Panc1 (cell line): ENCODE measurements at regions not wholly inside any gene's neighbourhood (a gene's known extent, or its start where the extent isn't known, plus 50 kb on each side); places are given as distances from the start of the nearest gene placed in this dataset.

Source experiments
- ATAC-seq: fragments of 200-7000 bp; cut with Tn5 transposase; 2 replicates; pipeline ENCODE4 v1.9.1; 2020; ENCODE audit warnings: mild to moderate bottlenecking, moderate library complexity
- BruUV-seq: library from RNA; stranded (reverse); fragments of 400-500 nt; replicated peaks from 2 replicates; lab custom pipeline; 2021; lab: Mats Ljungman, UMichigan
- CTCF ChIA-PET: fragments of 300-600 bp; sonication (Branson Sonifier 250); formaldehyde crosslinking; loops from one replicate; lab custom pipeline; 2022; ENCODE audit warnings: antibody characterized with exemption; lab: Charles Lee
- POLR2A ChIA-PET: fragments of 300-600 bp; sonication (Branson Sonifier 250); formaldehyde crosslinking; loops from one replicate; lab custom pipeline; 2022; ENCODE audit warnings: antibody characterized with exemption; lab: Charles Lee
- DNase-seq: peaks from one replicate; pipeline ENCODE4 v3.0.0-alpha.2; 2010; ENCODE audit warnings: low read depth, low spot score
- H3K27ac ChIP-seq: 2 replicates; pipeline ENCODE4 v1.5.1; 2011; ENCODE audit warnings: mild to moderate bottlenecking, low read length, inconsistent platforms
- H3K27me3 ChIP-seq: fragments of 200-500 bp; sonication (Bioruptor generic); 2 replicates; pipeline ENCODE4 v1.6.0; 2014; ENCODE audit warnings: low read length, inconsistent platforms; ENCODE audit not compliant: control insufficient read depth, insufficient read depth
- H3K36me3 ChIP-seq: fragments of 200-500 bp; sonication (Bioruptor generic); 2 replicates; pipeline ENCODE4 v1.5.1; 2014; ENCODE audit warnings: inconsistent platforms, mild to moderate bottlenecking, low read length, moderate library complexity; ENCODE audit not compliant: control insufficient read depth, insufficient read depth
- H3K4me1 ChIP-seq: 2 replicates; pipeline ENCODE4 v1.5.1; 2011; ENCODE audit warnings: inconsistent platforms, mild to moderate bottlenecking, low read length, moderate library complexity; ENCODE audit not compliant: control insufficient read depth, insufficient read depth
- H3K4me3 ChIP-seq, 2 experiments: 2 replicates each; pipeline ENCODE4 v1.5.1; 2011 to 2012; ENCODE audit warnings: low read depth in 2 of 2, low read length in 2 of 2, mild to moderate bottlenecking in 2 of 2, inconsistent platforms in 1 of 2, moderate library complexity in 1 of 2
- H3K9me3 ChIP-seq: fragments of 200-500 bp; sonication (Bioruptor generic); 2 replicates; pipeline ENCODE4 v1.5.1; 2014; ENCODE audit warnings: low read depth, mild to moderate bottlenecking, inconsistent platforms, low read length, moderate library complexity; ENCODE audit not compliant: control insufficient read depth, insufficient read depth
- CTCF ChIP-seq: fragments of 450-650 bp; IDR thresholded peaks from 2 replicates; pipeline ENCODE4 v1.5.1; 2017; ENCODE audit warnings: mild to moderate bottlenecking
- POLR2AphosphoS5 ChIP-seq: IDR thresholded peaks from 2 replicates; pipeline ENCODE4 v1.6.1; 2012; ENCODE audit warnings: mild to moderate bottlenecking, low read depth, low read length, moderate library complexity
- REST ChIP-seq, 2 experiments: IDR thresholded peaks; 2 replicates each; pipeline ENCODE4 v1.6.1; 2011 to 2012; ENCODE audit warnings: low read depth in 2 of 2, control low read depth in 1 of 2, low read length in 1 of 2, mild to moderate bottlenecking in 1 of 2, moderate library complexity in 1 of 2; ENCODE audit not compliant: insufficient read depth in 1 of 2
- SIN3A ChIP-seq: IDR thresholded peaks from 2 replicates; pipeline ENCODE4 v1.6.1; 2012; ENCODE audit warnings: low read depth, mild to moderate bottlenecking, low read length, moderate library complexity, borderline replicate concordance; ENCODE audit not compliant: insufficient read depth
- TCF7L2 ChIP-seq: IDR thresholded peaks from 2 replicates; pipeline ENCODE4 v1.6.1; 2011; ENCODE audit warnings: mild to moderate bottlenecking, low read depth, low read length, inconsistent platforms
- in situ Hi-C: cut with HindIII; loops from 2 replicates; pipeline ENCODE4 v1.10.0; 2016; ENCODE audit warnings: low sequenced_read_pairs, low pct_unique_long_range_greater_than_20kb
- intact Hi-C: fragments of 100-400 bp; cut with micrococcal nuclease; formaldehyde crosslinking; loops from one replicate; pipeline ENCODE4 v1.10.0; 2022; ENCODE audit not compliant: unreplicated experiment

GRCh38 chr5:35342664-35343063 lies 112.4 kb upstream of the PRLR start:
- no peaks in the 10 kb centered on the region; the same call in 1 of the 2 replicates for H3K9me3 ChIP-seq
- BruUV-seq = no TSS peak
- no peak overlapping the region for H3K27ac ChIP-seq
- TF ChIP-seq SIN3A = no peak
- TF ChIP-seq POLR2AphosphoS5 = no peak
- no peak for TF ChIP-seq REST (IDR thresholded peaks at IDR 0.05; ENCODE audit: insufficient read depth in 1 of 2, low read depth in 2 of 2, low read length in 1 of 2)
- TF ChIP-seq CTCF = no peak
- DNase-seq (no peak), ATAC-seq (no peak)
- H3K4me1 ChIP-seq = no peaks in the 10 kb centered on the region
- no peaks in the 10 kb centered on the region; the same call in 1 of the 2 replicates for H3K36me3 ChIP-seq
- H3K4me3 ChIP-seq = no peak overlapping the region
- in situ Hi-C loops (no loop called here), intact Hi-C loops (no loop called here)
- ChIA-PET CTCF (no interaction called here), POLR2A (no interaction called here)
- no peaks in the 10 kb centered on the region for H3K27me3 ChIP-seq

GRCh38 chr5:35341189-35341588 lies 110.9 kb upstream of the PRLR start:
- no TSS peak for BruUV-seq
- no peaks in the 10 kb centered on the region; the same call in 1 of the 2 replicates for H3K36me3 ChIP-seq
- no peaks in the 10 kb centered on the region for H3K4me1 ChIP-seq
- in situ Hi-C loops = no loop called here
- H3K27ac ChIP-seq = no peak overlapping the region
- intact Hi-C loops = no loop called here
- TF ChIP-seq TCF7L2 = no peak
- no peak for TF ChIP-seq CTCF
- TF ChIP-seq POLR2AphosphoS5 = no peak
- no peak for ATAC-seq
- CTCF ChIA-PET = no interaction called here
- DNase-seq = no peak
- H3K27me3 ChIP-seq = no peaks in the 10 kb centered on the region
- H3K9me3 ChIP-seq = no peaks in the 10 kb centered on the region; the same call in 1 of the 2 replicates
- H3K4me3 ChIP-seq = no peak overlapping the region
- POLR2A ChIA-PET = no interaction called here
